ENCODE measurements at regions not wholly inside any gene's neighbourhood (a gene's known extent, or its start where the extent isn't known, plus 50 kb on each side); places are given as distances from the start of the nearest gene placed in this dataset.

GRCh38 chr9:18189871-18190670 is 283.9 kb upstream of the ADAMTSL1 start:
- no peak for TF ChIP-seq CTCF (IDR thresholded peaks at IDR 0.05; ENCODE audit: control insufficient read depth, insufficient read depth, low read depth, low read length, missing control alignments)
- DNase-seq (ENCODE audit: low read depth), result no peak
- no peak overlapping the region for H3K4me3 ChIP-seq (ENCODE audit: control insufficient read depth, low read depth, low read length)

GRCh38 chr9:18190671-18191374 is 283.1 kb upstream of the ADAMTSL1 start:
- peak; percentile 19 for TF ChIP-seq CTCF (IDR thresholded peaks at IDR 0.05; ENCODE audit: control insufficient read depth, insufficient read depth, low read depth, low read length, missing control alignments)
- H3K4me3 ChIP-seq (ENCODE audit: control insufficient read depth, low read depth, low read length), result no peak overlapping the region
- no peak for DNase-seq (ENCODE audit: low read depth)

- no peak overlapping the region for H3K4me3 ChIP-seq (ENCODE audit: control insufficient read depth, low read depth, low read length)
- no peak for TF ChIP-seq CTCF (IDR thresholded peaks at IDR 0.05; ENCODE audit: control insufficient read depth, insufficient read depth, low read depth, low read length, missing control alignments)
- DNase-seq (ENCODE audit: low read depth), result no peak
These were observed 279.6 kb upstream of the ADAMTSL1 start for GRCh38 chr9:18194316-18194715.

- no peak overlapping the region for H3K4me3 ChIP-seq (ENCODE audit: control insufficient read depth, low read depth, low read length)
These were observed 278.7 kb upstream of the ADAMTSL1 start for GRCh38 chr9:18195223-18195622.

GRCh38 chr9:18202924-18203323 is 271.0 kb upstream of the ADAMTSL1 start:
- H3K4me3 ChIP-seq (ENCODE audit: control insufficient read depth, low read depth, low read length), result no peak overlapping the region
- DNase-seq (ENCODE audit: low read depth), result no peak
- TF ChIP-seq CTCF (IDR thresholded peaks at IDR 0.05; ENCODE audit: control insufficient read depth, insufficient read depth, low read depth, low read length, missing control alignments), result no peak

More at GRCh38 chr9:18195223-18195622, 278.7 kb upstream of the ADAMTSL1 start:
- no peak for DNase-seq (ENCODE audit: low read depth)
- no peak for TF ChIP-seq CTCF (IDR thresholded peaks at IDR 0.05; ENCODE audit: control insufficient read depth, insufficient read depth, low read depth, low read length, missing control alignments)

GRCh38 chr9:18207735-18208134 is 266.2 kb upstream of the ADAMTSL1 start:
- no peak for TF ChIP-seq CTCF (IDR thresholded peaks at IDR 0.05; ENCODE audit: control insufficient read depth, insufficient read depth, low read depth, low read length, missing control alignments)
- no peak for DNase-seq (ENCODE audit: low read depth)

More at GRCh38 chr9:18207735-18208134, 266.2 kb upstream of the ADAMTSL1 start:
- H3K4me3 ChIP-seq (ENCODE audit: control insufficient read depth, low read depth, low read length), result no peak overlapping the region

Measured in AG09309 (cell line).